ENCODE measurements at regions not wholly inside any gene's neighbourhood (a gene's known extent, or its start where the extent isn't known, plus 50 kb on each side); places are given as distances from the start of the nearest gene placed in this dataset.

GRCh38 chr20:48169650-48170225 is 384.5 kb upstream of the SULF2 start:
- Histone ChIP-seq H3K4me3 (no peak overlapping the region), H3K4me1 (peaks cover 0 to 21% (median 10%) of the 10 kb centered on the region in 3 donors), H3K36me3 (no peaks in the 10 kb centered on the region), H3K27me3 (peaks cover 0 to 60% (median 0%) of the 10 kb centered on the region in 4 donors), H3K9me3 (peaks cover 0 to 6% (median 0%) of the 10 kb centered on the region in 3 donors), H3K27ac (no peak overlapping the region)
- intact Hi-C loops (cut with DNase I): no loop called here
- DNase-seq: no peak
- 75 to 83% methylated on average over 13 to 15 of the region's 15 CpGs for WGBS, 2 donors
- TF ChIP-seq CTCF (IDR thresholded peaks at IDR 0.05): no peak
- TF ChIP-seq POLR2A (IDR thresholded peaks at IDR 0.05): no peak

- no peaks in the 10 kb centered on the region for H3K9me3 ChIP-seq
- H3K4me1 ChIP-seq: peaks cover 0 to 19% (median 4%) of the 10 kb centered on the region in 3 donors
- no peak for TF ChIP-seq POLR2A (IDR thresholded peaks at IDR 0.05)
- TF ChIP-seq CTCF (IDR thresholded peaks at IDR 0.05): no peak
- no peak overlapping the region for H3K4me3 ChIP-seq
- no peak overlapping the region for H3K27ac ChIP-seq
- WGBS, 2 donors: 41 to 64% methylated on average over 9 to 10 of the region's 10 CpGs
- no peaks in the 10 kb centered on the region for H3K36me3 ChIP-seq
- peaks cover 0 to 63% (median 0%) of the 10 kb centered on the region in 4 donors for H3K27me3 ChIP-seq
- DNase-seq: no peak
- intact Hi-C loops (cut with DNase I): no loop called here
These were observed 381.0 kb upstream of the SULF2 start for GRCh38 chr20:48166082-48166835.

GRCh38 chr20:48165401-48165685 is 380.1 kb upstream of the SULF2 start:
- TF ChIP-seq POLR2A (IDR thresholded peaks at IDR 0.05): no peak
- TF ChIP-seq CTCF (IDR thresholded peaks at IDR 0.05): no peak
- Histone ChIP-seq H3K4me3 (no peak overlapping the region), H3K4me1 (peaks cover 0 to 12% (median 0%) of the 10 kb centered on the region in 3 donors), H3K36me3 (no peaks in the 10 kb centered on the region), H3K27ac (no peak overlapping the region), H3K27me3 (peaks cover 0 to 68% (median 0%) of the 10 kb centered on the region in 4 donors), H3K9me3 (no peaks in the 10 kb centered on the region)
- DNase-seq: no peak
- intact Hi-C loops (cut with DNase I): no loop called here
- WGBS, 2 donors: 40 to 82% methylated on average over 9 of the region's 9 CpGs

GRCh38 chr20:48164566-48165400 is 379.5 kb upstream of the SULF2 start:
- Histone ChIP-seq H3K4me3 (no peak overlapping the region), H3K4me1 (peaks cover 0 to 12% (median 0%) of the 10 kb centered on the region in 3 donors), H3K27me3 (peaks cover 0 to 64% (median 0%) of the 10 kb centered on the region in 4 donors), H3K27ac (no peak overlapping the region), H3K36me3 (no peaks in the 10 kb centered on the region), H3K9me3 (no peaks in the 10 kb centered on the region)
- intact Hi-C loops (cut with DNase I): no loop called here
- TF ChIP-seq POLR2A (IDR thresholded peaks at IDR 0.05) (no peak), CTCF (IDR thresholded peaks at IDR 0.05) (no peak)
- WGBS, 2 donors: 70 to 83% methylated on average over 17 of the region's 17 CpGs
- DNase-seq: no peak

- Histone ChIP-seq H3K36me3 (no peaks in the 10 kb centered on the region), H3K27ac (no peak overlapping the region), H3K27me3 (peaks cover 0 to 57% (median 0%) of the 10 kb centered on the region in 4 donors), H3K4me1 (peaks cover 0 to 12% (median 0%) of the 10 kb centered on the region in 3 donors), H3K4me3 (no peak overlapping the region), H3K9me3 (no peaks in the 10 kb centered on the region)
- DNase-seq: no peak
- 50 to 64% methylated on average over 7 of the region's 7 CpGs for WGBS, 2 donors
- TF ChIP-seq CTCF (IDR thresholded peaks at IDR 0.05): no peak
- TF ChIP-seq POLR2A (IDR thresholded peaks at IDR 0.05): no peak
- intact Hi-C loops (cut with DNase I): no loop called here
These were observed 378.8 kb upstream of the SULF2 start for GRCh38 chr20:48164034-48164433.

All from esophagus squamous epithelium (tissue), 5 donors.